ENCODE measurements at regions not wholly inside any gene's neighbourhood (a gene's known extent, or its start where the extent isn't known, plus 50 kb on each side); places are given as distances from the start of the nearest gene placed in this dataset.
A peak's percentile ranks its signal among the peaks of the same experiment; 100 is the strongest.

- Histone ChIP-seq H3K9me3 (no peaks in the 10 kb centered on the region), H3K4me3 (no peak overlapping the region), H3K4me1 (peaks cover 6 to 12% (median 11%) of the 10 kb centered on the region in 4 donors), H3K36me3 (no peaks in the 10 kb centered on the region), H3K27me3 (no peaks in the 10 kb centered on the region), H3K27ac (peak overlapping the region; percentile 47 to 68 (median 52))
- in situ Hi-C loops (cut with MboI; ENCODE audit: low pct_ligation_motif_present in 1 of 4, low pct_unique_long_range_greater_than_20kb in 1 of 4, low sequenced_read_pairs in 3 of 4) (no loop called here), intact Hi-C loops (cut with DNase I; ENCODE audit: low total_unique reads) (loop anchor here (1.0 kb wide), 1 partner anchor 30 kb away; no protein-coding TSS in a partner anchor)
- no peak for TF ChIP-seq CTCF (IDR thresholded peaks at IDR 0.05)
- no peak for TF ChIP-seq POLR2A (IDR thresholded peaks at IDR 0.05)
- no peak for TF ChIP-seq POLR2AphosphoS5 (IDR thresholded peaks at IDR 0.05)
- TF ChIP-seq EP300 (IDR thresholded peaks at IDR 0.05; ENCODE audit: low read depth): no peak
- WGBS, 2 donors (ENCODE audit: low coverage in 1 of 2): 44 to 100% methylated on average over 1 to 4 of the region's 4 CpGs
- no peak for DNase-seq
Observed at GRCh38 chr2:64359171-64359891, 94.6 kb upstream of the LGALSL start.

- 10 to 33% methylated on average over 6 to 11 of the region's 11 CpGs for WGBS, 2 donors (ENCODE audit: low coverage in 1 of 2)
- H3K27me3 ChIP-seq: no peaks in the 10 kb centered on the region
- no peak overlapping the region for H3K4me3 ChIP-seq
- in situ Hi-C loops (cut with MboI; ENCODE audit: low pct_ligation_motif_present in 1 of 4, low pct_unique_long_range_greater_than_20kb in 1 of 4, low sequenced_read_pairs in 3 of 4): no loop called here
- intact Hi-C loops (cut with DNase I; ENCODE audit: low total_unique reads): loop anchor here (1.0 kb wide), 1 partner anchor 29 kb away; no protein-coding TSS in a partner anchor
- DNase-seq: peak; percentile 84
- peaks cover 6 to 12% (median 11%) of the 10 kb centered on the region in 4 donors for H3K4me1 ChIP-seq
- H3K27ac ChIP-seq: peak overlapping the region; percentile 47 to 68 (median 52)
- TF ChIP-seq POLR2A (IDR thresholded peaks at IDR 0.05): peak; percentile 52
- peak in 2 of 3 donors; percentile 49 to 64 for TF ChIP-seq POLR2AphosphoS5 (IDR thresholded peaks at IDR 0.05)
- peak in 1 of 5 experiments; percentile 27 for TF ChIP-seq CTCF (IDR thresholded peaks at IDR 0.05)
- TF ChIP-seq EP300 (IDR thresholded peaks at IDR 0.05; ENCODE audit: low read depth): no peak
- no peaks in the 10 kb centered on the region for H3K36me3 ChIP-seq
- no peaks in the 10 kb centered on the region for H3K9me3 ChIP-seq
Observed at GRCh38 chr2:64359892-64360657, 93.9 kb upstream of the LGALSL start.

- Histone ChIP-seq H3K36me3 (no peaks in the 10 kb centered on the region), H3K4me1 (peaks cover 6 to 12% (median 11%) of the 10 kb centered on the region in 4 donors), H3K4me3 (no peak overlapping the region), H3K27ac (no peak overlapping the region), H3K27me3 (no peaks in the 10 kb centered on the region), H3K9me3 (no peaks in the 10 kb centered on the region)
- no peak for TF ChIP-seq EP300 (IDR thresholded peaks at IDR 0.05; ENCODE audit: low read depth)
- TF ChIP-seq CTCF (IDR thresholded peaks at IDR 0.05): no peak
- no peak for TF ChIP-seq POLR2AphosphoS5 (IDR thresholded peaks at IDR 0.05)
- TF ChIP-seq POLR2A (IDR thresholded peaks at IDR 0.05): no peak
- in situ Hi-C loops (cut with MboI; ENCODE audit: low pct_ligation_motif_present in 1 of 4, low pct_unique_long_range_greater_than_20kb in 1 of 4, low sequenced_read_pairs in 3 of 4): no loop called here
- intact Hi-C loops (cut with DNase I; ENCODE audit: low total_unique reads): no loop called here
- WGBS, 2 donors (ENCODE audit: low coverage in 1 of 2): 90 to 92% methylated on average over 4 to 12 of the region's 12 CpGs
- DNase-seq: no peak
Observed at GRCh38 chr2:64361151-64361938, 92.6 kb upstream of the LGALSL start.
